Neutrophil (primary cell): ENCODE measurements at regions not wholly inside any gene's neighbourhood (a gene's known extent, or its start where the extent isn't known, plus 50 kb on each side); places are given as distances from the start of the nearest gene placed in this dataset.

ENCODE experiments used
- H3K27ac ChIP-seq: fragments of 200-600 bp; sonication (generic); 2 replicates; pipeline ENCODE4 v1.5.1; 2016; ENCODE audit warnings: mild to moderate bottlenecking, moderate library complexity
- H3K27me3 ChIP-seq: fragments of 200-600 bp; sonication (generic); 2 replicates; pipeline ENCODE4 v1.6.0; 2016; ENCODE audit warnings: mild to moderate bottlenecking
- H3K36me3 ChIP-seq: fragments of 200-600 bp; sonication (generic); 2 replicates; pipeline ENCODE4 v1.5.1; 2017
- H3K4me1 ChIP-seq, 2 experiments: fragments of 200-600 bp in 1 of 2; sonication (generic) in 1 of 2; 1 replicate in 1 of 2; 2 replicates in 1 of 2; pipeline versions ENCODE4 v1.5.1 to v1.6.1; 2013 to 2016; ENCODE audit warnings: low read depth in 1 of 2, low read length in 1 of 2, mild to moderate bottlenecking in 1 of 2, moderate library complexity in 1 of 2; ENCODE audit not compliant: control insufficient read depth in 1 of 2, insufficient read depth in 1 of 2
- H3K4me3 ChIP-seq, 2 experiments: fragments of 200-600 bp in 1 of 2; sonication (generic) in 1 of 2; 1 replicate in 1 of 2; 2 replicates in 1 of 2; pipeline ENCODE4 v1.5.1; 2013 to 2016; ENCODE audit warnings: low read depth in 1 of 2, low read length in 1 of 2, mild to moderate bottlenecking in 1 of 2, moderate library complexity in 1 of 2
- H3K9me3 ChIP-seq: fragments of 200-600 bp; sonication (generic); 2 replicates; pipeline ENCODE4 v1.5.1; 2016
- TF ChIP-seq, protein P1 (sequence below): fragments of 200-600 bp; sonication (generic); IDR thresholded peaks from 2 replicates; pipeline ENCODE4 v1.5.1; 2016; ENCODE audit warnings: antibody characterized with exemption

GRCh38 chr2:58939388-58939787 is 698.3 kb upstream of the FANCL start:
- Histone ChIP-seq H3K9me3 (no peaks in the 10 kb centered on the region), H3K27me3 (no peaks in the 10 kb centered on the region), H3K4me3 (no peak overlapping the region), H3K36me3 (no peaks in the 10 kb centered on the region), H3K27ac (no peak overlapping the region), H3K4me1 (no peaks in the 10 kb centered on the region)
- TF ChIP-seq, protein P1, sequence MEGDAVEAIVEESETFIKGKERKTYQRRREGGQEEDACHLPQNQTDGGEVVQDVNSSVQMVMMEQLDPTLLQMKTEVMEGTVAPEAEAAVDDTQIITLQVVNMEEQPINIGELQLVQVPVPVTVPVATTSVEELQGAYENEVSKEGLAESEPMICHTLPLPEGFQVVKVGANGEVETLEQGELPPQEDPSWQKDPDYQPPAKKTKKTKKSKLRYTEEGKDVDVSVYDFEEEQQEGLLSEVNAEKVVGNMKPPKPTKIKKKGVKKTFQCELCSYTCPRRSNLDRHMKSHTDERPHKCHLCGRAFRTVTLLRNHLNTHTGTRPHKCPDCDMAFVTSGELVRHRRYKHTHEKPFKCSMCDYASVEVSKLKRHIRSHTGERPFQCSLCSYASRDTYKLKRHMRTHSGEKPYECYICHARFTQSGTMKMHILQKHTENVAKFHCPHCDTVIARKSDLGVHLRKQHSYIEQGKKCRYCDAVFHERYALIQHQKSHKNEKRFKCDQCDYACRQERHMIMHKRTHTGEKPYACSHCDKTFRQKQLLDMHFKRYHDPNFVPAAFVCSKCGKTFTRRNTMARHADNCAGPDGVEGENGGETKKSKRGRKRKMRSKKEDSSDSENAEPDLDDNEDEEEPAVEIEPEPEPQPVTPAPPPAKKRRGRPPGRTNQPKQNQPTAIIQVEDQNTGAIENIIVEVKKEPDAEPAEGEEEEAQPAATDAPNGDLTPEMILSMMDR, result no peak

DNA sequence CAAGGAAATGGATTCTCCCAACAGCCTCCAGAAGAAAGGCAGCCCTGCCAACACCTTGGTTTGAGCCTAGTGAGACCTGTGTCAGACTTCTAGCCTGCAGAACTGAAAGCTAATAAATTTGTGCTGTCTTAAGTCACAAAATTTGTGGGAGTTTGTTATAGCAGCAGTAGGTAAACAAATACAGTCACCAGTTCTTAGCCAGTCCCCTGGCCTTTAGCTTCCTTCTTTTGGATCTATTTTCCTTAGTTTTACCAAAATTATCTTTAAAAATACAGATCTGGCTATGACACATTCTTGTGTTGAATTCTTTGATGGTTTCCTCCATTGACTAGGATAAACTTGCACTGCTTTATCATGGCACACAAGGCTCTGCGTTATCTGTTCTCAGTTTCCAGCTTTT is 697.9 kb upstream of the FANCL start:
- Histone ChIP-seq H3K27me3 (no peaks in the 10 kb centered on the region), H3K4me1 (no peaks in the 10 kb centered on the region), H3K27ac (no peak overlapping the region), H3K36me3 (no peaks in the 10 kb centered on the region), H3K9me3 (no peaks in the 10 kb centered on the region), H3K4me3 (no peak overlapping the region)
- TF ChIP-seq, protein P1, result no peak

GRCh38 chr2:58932801-58933200 is 691.7 kb upstream of the FANCL start:
- no peaks in the 10 kb centered on the region for H3K4me1 ChIP-seq
- no peak overlapping the region for H3K27ac ChIP-seq
- no peaks in the 10 kb centered on the region for H3K9me3 ChIP-seq
- H3K4me3 ChIP-seq, result no peak overlapping the region
- H3K27me3 ChIP-seq, result no peaks in the 10 kb centered on the region
- H3K36me3 ChIP-seq, result no peaks in the 10 kb centered on the region
- TF ChIP-seq, protein P1, result no peak

DNA sequence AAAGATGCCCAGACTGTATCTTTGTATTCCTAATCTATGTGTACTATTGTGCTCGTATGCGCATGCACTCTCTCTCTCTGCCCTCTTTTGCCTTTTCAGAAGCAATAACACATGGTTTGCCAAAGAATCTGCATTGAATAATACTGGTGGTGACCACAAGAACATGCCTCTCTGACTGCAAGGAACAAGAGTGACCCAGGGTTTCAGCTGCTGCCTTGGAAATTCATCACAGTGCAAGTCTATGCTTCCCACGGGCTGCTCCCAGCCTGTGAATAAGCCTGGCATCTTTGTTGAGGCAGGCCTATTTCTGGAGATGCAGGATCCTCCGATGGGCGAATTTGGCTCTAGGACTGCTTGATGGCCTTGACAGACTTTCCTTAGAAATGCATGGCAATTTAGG is 689.4 kb upstream of the FANCL start:
- Histone ChIP-seq H3K4me3 (no peak overlapping the region), H3K9me3 (no peaks in the 10 kb centered on the region), H3K27ac (no peak overlapping the region), H3K4me1 (no peaks in the 10 kb centered on the region), H3K27me3 (no peaks in the 10 kb centered on the region), H3K36me3 (no peaks in the 10 kb centered on the region)
- TF ChIP-seq, protein P1, result no peak

GRCh38 chr2:58928973-58929372 is 687.8 kb upstream of the FANCL start:
- no peaks in the 10 kb centered on the region for H3K36me3 ChIP-seq
- H3K9me3 ChIP-seq, result no peaks in the 10 kb centered on the region
- TF ChIP-seq, protein P1, result no peak
- no peaks in the 10 kb centered on the region for H3K4me1 ChIP-seq
- no peak overlapping the region for H3K4me3 ChIP-seq
- no peaks in the 10 kb centered on the region for H3K27me3 ChIP-seq
- H3K27ac ChIP-seq, result no peak overlapping the region

- no peaks in the 10 kb centered on the region for H3K4me1 ChIP-seq
- TF ChIP-seq, protein P1, result no peak
- no peak overlapping the region for H3K27ac ChIP-seq
- H3K9me3 ChIP-seq, result no peaks in the 10 kb centered on the region
- no peaks in the 10 kb centered on the region for H3K27me3 ChIP-seq
- H3K36me3 ChIP-seq, result no peaks in the 10 kb centered on the region
- no peak overlapping the region for H3K4me3 ChIP-seq
Measured at GRCh38 chr2:58928391-58928790, 687.3 kb upstream of the FANCL start.
